Adrenal gland (tissue), 9 donors: ENCODE measurements at regions not wholly inside any gene's neighbourhood (a gene's known extent, or its start where the extent isn't known, plus 50 kb on each side); places are given as distances from the start of the nearest gene placed in this dataset.

ENCODE experiments used
- DNase-seq, 7 donors: peaks; one replicate each; pipeline ENCODE4 v3.0.0-alpha.2; 2019 to 2020
- H3K27ac ChIP-seq, 5 donors: fragments of 200-600 bp; sonication (generic) in 4 of 5; 1 replicate in 3 of 5; 2 replicates in 2 of 5; pipeline versions ENCODE4 v1.5.1 to v1.8.0; 2016 to 2020; ENCODE audit warnings: mild to moderate bottlenecking in 1 of 5
- H3K27me3 ChIP-seq: fragments of 200-600 bp; 2 replicates; pipeline ENCODE4 v1.8.0; 2021
- H3K36me3 ChIP-seq, 2 donors: fragments of 200-600 bp; replicated peaks in 1 of 2; 1 replicate in 1 of 2; 2 replicates in 1 of 2; pipeline versions ENCODE4 v1.5.1 to v1.8.0; 2018 to 2022
- H3K4me1 ChIP-seq, 2 donors: fragments of 200-600 bp; replicated peaks in 1 of 2; 1 replicate in 1 of 2; 2 replicates in 1 of 2; pipeline versions ENCODE4 v1.5.1 to v1.8.0; 2018 to 2021
- H3K4me3 ChIP-seq, 4 donors: fragments of 200-600 bp; sonication (generic) in 3 of 4; one replicate each; pipeline ENCODE4 v1.5.1; 2016 to 2018
- H3K9me3 ChIP-seq, 3 donors: fragments of 200-600 bp; sonication (generic) in 1 of 3; replicated peaks in 1 of 3; 1 replicate in 2 of 3; 2 replicates in 1 of 3; pipeline versions ENCODE4 v1.5.1 to v1.8.0; 2016 to 2021
- POLR2A ChIP-seq, 2 donors: fragments of 450-650 bp; IDR thresholded peaks; one replicate each; pipeline ENCODE4 v1.6.1; 2017; ENCODE audit warnings: antibody characterized with exemption in 2 of 2, mild to moderate bottlenecking in 2 of 2, moderate library complexity in 1 of 2
- WGBS, 4 donors: extraction: QIAGEN DNeasy Blood & Tissue Kit in 2 of 4; methylation state at CpG; one replicate each; pipeline versions ENCODE4 v1.1.5 to v1.1.7; 2013 to 2017; 5-methylcytosine and 5-hydroxymethylcytosine counted together
- intact Hi-C, 2 donors: fragments of 100-400 bp; cut with DNase I; formaldehyde crosslinking; loops; one replicate each; pipeline versions ENCODE4 v1.14.1 to v1.15.0; 2022 to 2023
- TF ChIP-seq, protein P1 (sequence below), 6 experiments: fragments of 450-650 bp in 4 of 6; fragments of 200-600 bp in 2 of 6; sonication (generic) in 1 of 6; IDR thresholded peaks; 1 replicate in 5 of 6; 2 replicates in 1 of 6; pipeline versions ENCODE4 v1.5.1 to v1.8.0; 2016 to 2021; ENCODE audit warnings: antibody characterized with exemption in 6 of 6, mild to moderate bottlenecking in 2 of 6, moderate library complexity in 1 of 6
- donor health status: healthy with polysubstance abuse.
- donor health status: Bipolar disorder and iron deficiency.
- donor health status: DM: yes; HTN: yes; CAD: no.
- donor health status: DM: no; HTN: no; CAD: no.
- donor health status: DM: no; HTN: no; CAD: no.

- 54 to 78% (median 61%) methylated on average over 3 of the region's 3 CpGs for WGBS, 4 donors
- DNase-seq: no peak
- TF ChIP-seq POLR2A (IDR thresholded peaks at IDR 0.05): no peak
- TF ChIP-seq, protein P1, sequence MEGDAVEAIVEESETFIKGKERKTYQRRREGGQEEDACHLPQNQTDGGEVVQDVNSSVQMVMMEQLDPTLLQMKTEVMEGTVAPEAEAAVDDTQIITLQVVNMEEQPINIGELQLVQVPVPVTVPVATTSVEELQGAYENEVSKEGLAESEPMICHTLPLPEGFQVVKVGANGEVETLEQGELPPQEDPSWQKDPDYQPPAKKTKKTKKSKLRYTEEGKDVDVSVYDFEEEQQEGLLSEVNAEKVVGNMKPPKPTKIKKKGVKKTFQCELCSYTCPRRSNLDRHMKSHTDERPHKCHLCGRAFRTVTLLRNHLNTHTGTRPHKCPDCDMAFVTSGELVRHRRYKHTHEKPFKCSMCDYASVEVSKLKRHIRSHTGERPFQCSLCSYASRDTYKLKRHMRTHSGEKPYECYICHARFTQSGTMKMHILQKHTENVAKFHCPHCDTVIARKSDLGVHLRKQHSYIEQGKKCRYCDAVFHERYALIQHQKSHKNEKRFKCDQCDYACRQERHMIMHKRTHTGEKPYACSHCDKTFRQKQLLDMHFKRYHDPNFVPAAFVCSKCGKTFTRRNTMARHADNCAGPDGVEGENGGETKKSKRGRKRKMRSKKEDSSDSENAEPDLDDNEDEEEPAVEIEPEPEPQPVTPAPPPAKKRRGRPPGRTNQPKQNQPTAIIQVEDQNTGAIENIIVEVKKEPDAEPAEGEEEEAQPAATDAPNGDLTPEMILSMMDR (IDR thresholded peaks at IDR 0.05): no peak
- Histone ChIP-seq H3K27me3 (peaks cover 5% of the 10 kb centered on the region), H3K27ac (no peak overlapping the region), H3K9me3 (no peaks in the 10 kb centered on the region), H3K4me3 (no peak overlapping the region), H3K36me3 (no peaks in the 10 kb centered on the region), H3K4me1 (no peaks in the 10 kb centered on the region)
- intact Hi-C loops: no loop called here
Observed at GRCh38 chr20:41798930-41799502, 180.8 kb upstream of the CHD6 start.

- 64 to 74% (median 67%) methylated on average over 4 of the region's 4 CpGs for WGBS, 4 donors
- Histone ChIP-seq H3K9me3 (no peaks in the 10 kb centered on the region), H3K4me3 (no peak overlapping the region), H3K27me3 (peaks cover 4% of the 10 kb centered on the region), H3K36me3 (no peaks in the 10 kb centered on the region), H3K4me1 (no peaks in the 10 kb centered on the region), H3K27ac (no peak overlapping the region)
- DNase-seq: no peak
- intact Hi-C loops: no loop called here
- no peak for TF ChIP-seq POLR2A (IDR thresholded peaks at IDR 0.05)
- TF ChIP-seq, protein P1 (IDR thresholded peaks at IDR 0.05): no peak
Observed at GRCh38 chr20:41786158-41786557, 168.0 kb upstream of the CHD6 start.

GRCh38 chr20:41784209-41784958 lies 166.2 kb upstream of the CHD6 start:
- no peak overlapping the region for H3K27ac ChIP-seq
- WGBS, 4 donors: 32 to 44% (median 40%) methylated on average over 5 of the region's 5 CpGs
- intact Hi-C loops: no loop called here
- no peaks in the 10 kb centered on the region for H3K4me1 ChIP-seq
- H3K4me3 ChIP-seq: no peak overlapping the region
- no peak for TF ChIP-seq POLR2A (IDR thresholded peaks at IDR 0.05)
- TF ChIP-seq, protein P1 (IDR thresholded peaks at IDR 0.05): no peak
- H3K27me3 ChIP-seq: peaks cover 4% of the 10 kb centered on the region
- no peaks in the 10 kb centered on the region for H3K9me3 ChIP-seq
- DNase-seq: peak in 3 of 7 donors; percentile 14 to 28 (median 16)
- H3K36me3 ChIP-seq: no peaks in the 10 kb centered on the region

DNA sequence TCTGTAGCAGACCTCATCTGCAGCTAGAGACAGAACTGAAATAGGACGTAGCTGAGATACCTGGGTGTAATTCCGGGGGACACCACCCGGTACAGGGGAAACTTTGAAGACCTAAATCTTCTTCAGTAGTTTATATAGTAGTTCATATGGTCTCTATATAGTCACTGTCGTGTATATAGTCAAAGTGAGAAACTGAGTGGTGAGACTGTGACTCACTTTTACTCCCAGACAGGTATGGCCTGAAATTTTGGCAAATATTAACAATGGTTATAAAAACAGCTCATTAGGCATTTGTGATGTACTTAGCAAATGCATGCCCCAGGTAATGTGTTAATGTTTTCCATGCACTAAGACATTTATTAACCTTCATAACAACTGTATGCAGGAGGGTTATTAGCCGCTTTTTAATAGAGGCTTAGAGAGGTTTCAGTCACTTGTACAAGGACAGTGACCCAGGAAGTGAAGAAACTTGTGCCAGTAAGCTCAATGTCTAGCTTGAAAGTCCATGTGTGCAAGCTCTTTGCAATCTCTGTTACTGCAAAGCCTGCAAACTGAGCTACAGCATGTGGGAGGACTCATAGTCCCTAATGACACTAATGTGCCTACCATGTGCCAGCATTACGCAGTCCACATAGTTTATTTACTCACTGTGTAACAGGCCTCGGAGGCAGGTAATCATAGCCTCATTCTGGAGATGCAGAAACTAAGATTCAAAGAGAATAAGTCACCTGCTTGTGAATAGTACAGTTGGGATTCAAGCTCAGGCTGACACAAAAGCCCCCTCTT lies 165.4 kb upstream of the CHD6 start:
- intact Hi-C loops: no loop called here
- Histone ChIP-seq H3K27ac (no peak overlapping the region), H3K36me3 (no peaks in the 10 kb centered on the region), H3K4me3 (no peak overlapping the region), H3K27me3 (peaks cover 4% of the 10 kb centered on the region), H3K4me1 (no peaks in the 10 kb centered on the region), H3K9me3 (no peaks in the 10 kb centered on the region)
- TF ChIP-seq, protein P1 (IDR thresholded peaks at IDR 0.05): no peak
- no peak for TF ChIP-seq POLR2A (IDR thresholded peaks at IDR 0.05)
- WGBS, 4 donors: 71 to 82% (median 79%) methylated on average over 7 of the region's 7 CpGs
- no peak for DNase-seq
